ENCODE measurements at regions not wholly inside any gene's neighbourhood (a gene's known extent, or its start where the extent isn't known, plus 50 kb on each side); places are given as distances from the start of the nearest gene placed in this dataset.

DNA sequence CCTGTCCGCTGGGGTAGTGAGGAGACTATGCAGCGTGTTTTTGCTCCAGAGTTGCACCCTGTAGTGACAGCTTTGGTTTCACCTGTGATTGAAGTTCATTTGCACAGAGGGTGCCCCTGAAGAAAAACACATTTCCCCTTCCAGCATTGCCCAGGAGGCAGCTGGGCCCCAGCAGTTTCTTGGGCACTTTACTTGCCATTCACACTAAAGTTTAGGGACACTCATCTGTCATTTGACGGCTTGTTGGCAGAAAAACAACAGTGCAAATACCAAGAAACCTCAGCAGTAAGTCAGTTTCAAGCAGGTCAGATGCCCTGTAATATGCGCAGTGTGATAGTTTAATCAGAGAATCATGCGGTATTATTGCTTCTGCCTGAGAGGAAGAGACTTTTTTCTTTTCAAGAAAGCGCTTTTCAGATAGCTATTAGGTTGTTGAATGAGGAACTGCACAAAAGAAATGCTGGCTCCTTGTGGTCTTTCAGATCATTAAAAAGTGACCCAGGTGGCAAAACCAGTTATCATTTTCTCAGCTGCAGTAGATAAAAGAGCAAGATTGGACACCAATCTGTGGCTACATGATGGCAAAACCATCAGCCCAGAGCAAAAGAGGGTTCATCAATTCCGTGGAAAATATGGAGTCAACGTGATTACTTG is 136.2 kb upstream of the PUM3 start:
- DNase-seq, result no peak

DNA sequence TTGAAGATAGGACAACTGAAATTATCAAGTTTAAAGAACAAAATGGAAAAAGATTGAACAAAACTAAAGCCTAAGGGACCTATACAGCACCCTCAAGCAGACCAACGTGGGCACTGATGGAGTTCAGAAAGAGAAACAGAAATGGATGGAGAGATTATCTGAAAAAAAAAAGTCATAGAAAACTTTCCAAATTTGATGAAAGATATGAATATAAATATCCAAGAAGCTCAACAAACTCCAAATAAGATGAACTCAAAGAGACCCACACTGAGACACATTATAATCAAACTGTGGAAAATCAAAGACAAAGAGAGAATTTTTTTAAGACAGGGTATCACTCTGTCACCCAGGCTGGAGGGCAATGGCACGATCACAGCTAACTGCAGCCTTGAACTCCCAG is 128.6 kb upstream of the PUM3 start:
- DNase-seq, result no peak

DNA sequence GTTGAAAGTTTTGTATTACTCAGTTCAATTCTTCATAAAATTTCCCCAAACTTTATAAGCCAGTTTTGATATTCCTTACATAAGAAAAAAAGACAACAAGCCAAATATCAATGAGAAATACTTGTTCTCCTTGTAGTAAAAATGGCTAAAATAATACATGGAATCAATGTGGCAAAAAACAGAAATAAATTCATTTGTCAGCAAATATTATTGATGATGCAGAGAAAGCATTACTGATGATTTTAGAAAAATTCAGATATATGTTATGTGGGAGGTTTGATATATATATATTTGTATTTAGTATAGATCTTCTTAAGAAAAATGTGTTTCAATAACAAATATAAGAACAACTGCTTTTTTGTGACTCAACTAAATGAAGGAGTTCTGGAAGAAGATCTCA is 127.0 kb upstream of the PUM3 start:
- DNase-seq, result no peak

DNA sequence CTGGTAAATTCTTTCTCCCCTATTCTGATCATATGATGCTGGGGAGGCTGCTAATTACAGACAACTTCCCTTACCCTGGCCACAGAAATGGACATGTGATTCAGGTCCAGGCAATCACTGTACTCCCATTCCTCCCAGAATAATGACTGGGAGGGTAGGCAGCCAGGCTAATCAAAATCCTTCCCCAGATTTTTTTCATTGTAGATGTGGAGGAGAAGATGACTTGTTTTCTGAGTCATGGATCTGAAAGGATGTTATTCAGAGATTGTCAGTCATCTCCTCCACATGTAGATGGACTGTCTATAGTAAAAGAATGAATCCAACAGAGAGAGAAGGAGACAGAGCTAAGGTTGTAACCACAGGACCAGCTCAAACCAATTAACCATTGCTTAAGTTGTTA is 123.9 kb upstream of the PUM3 start:
- no peak for DNase-seq

DNA sequence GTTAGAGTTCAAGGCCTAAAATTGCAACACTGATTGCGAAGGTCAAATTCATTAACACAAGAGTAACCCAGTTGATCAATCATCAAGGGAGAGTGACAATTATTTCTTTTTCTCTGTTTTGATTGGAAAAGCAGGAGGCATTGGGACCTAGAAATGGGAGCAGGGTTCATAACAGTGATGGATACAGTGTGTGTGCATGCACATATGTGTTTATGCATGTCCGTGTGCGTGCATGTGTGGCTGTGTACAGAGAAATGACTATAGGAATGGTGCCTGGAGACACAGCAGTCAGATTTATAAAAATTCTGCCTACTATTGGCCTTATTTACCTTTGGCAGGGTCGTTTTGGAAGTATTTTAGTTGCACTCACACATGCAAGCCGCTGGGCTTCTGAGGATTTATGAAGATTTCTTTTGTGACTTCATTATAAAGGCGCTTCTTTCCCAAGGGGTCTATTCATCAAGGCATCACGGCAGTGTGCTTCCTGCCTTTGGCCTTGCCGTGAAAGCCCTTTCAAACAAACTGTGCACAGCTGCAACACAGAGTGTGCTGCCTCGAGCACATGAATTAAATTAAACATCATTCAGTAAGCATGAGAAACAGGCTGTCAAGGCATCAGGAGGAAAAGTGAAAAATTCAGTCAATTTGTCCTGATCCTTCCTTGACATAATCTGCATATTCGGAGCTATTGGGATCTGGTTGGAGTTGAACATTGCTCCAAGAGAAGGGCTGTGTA is 122.8 kb upstream of the PUM3 start:
- no peak for DNase-seq

DNA sequence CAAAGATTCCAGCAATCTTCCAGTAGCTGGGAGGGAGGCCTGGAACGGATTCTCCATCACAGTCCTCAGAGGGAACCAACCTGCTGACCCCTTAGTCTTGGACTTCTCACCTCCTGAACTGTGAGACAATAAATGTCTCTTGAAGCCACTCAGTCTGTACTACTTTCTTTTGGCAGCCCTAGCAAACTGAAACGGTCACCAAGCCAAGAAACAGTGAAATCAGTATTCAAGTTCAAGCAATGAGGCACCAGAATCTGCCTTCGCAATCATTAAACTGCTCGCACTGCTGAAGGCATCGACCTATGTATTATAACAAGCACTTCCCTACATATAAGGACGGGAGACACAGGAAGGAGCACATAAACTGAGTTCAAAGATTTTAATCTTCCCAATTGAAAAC is 120.6 kb upstream of the PUM3 start:
- DNase-seq, result no peak

DNA sequence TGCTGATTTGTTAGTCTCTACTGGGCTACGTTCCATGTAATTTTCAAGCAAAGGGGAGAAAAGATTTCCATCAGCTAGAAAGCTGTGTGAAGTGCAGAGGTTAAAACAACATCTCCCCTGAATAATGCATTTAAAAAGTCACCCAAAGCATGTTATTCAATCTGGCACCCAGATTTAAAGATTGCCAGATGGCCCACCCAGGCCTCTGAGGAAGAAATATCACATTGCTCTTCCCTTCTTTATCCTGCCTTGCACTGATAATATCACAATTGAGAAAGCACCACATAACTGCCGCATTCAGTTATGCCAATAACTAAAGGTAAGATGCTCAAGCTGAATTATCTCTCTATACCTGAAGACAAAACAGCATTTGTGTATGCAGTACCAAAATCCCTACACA is 119.4 kb upstream of the PUM3 start:
- no peak for DNase-seq

DNA sequence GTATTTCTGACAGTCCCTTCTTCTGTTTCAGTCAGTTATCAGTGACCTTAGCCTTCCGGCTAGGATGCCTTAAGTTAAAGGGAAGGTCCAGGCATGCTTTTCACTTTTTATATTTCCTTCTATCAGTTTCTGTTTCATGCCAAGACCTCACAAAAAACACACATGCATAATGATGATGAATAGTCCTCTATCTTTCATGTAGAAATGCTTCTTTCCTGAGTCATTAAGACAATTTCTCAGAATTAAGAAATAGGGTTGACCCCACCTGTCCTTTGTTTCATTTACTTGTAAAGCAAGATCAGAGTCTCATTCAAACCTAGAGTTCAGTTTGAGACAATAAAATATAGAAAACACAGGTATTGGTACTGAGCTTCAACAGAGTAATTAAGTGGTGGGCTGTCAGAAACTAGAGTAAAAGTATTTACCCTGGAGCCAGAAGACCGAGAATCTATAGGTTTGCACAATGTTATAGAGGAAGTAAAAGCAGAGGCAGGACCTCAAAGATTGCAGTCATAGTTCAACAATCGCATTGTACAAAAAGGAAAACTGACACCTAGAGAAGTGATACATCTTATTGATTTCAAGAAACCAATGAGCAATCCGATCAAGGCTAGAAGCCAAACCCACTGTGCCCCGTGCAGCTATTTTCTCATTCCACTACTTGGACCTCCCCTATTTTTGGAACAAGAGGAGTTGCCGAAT is 118.7 kb upstream of the PUM3 start:
- no peak for DNase-seq

DNA sequence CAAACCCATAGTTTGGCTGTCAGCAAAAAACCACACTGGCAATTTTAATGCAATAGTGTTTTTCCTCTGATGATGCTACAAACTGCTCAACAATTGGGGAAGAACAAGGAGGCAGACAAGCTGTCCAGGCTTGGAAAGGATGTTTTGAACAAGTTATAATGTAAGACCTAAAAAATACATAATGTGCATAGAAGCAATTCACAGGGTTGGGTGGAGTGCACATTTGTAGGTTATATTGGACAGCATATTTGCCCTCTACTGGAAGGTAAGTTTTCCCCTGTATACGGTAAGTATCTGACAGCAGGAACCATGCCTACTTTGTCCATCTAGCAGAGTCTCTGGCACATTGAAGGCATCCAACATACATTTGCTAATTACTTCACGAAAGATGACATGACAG is 114.3 kb upstream of the PUM3 start:
- no peak for DNase-seq

DNA sequence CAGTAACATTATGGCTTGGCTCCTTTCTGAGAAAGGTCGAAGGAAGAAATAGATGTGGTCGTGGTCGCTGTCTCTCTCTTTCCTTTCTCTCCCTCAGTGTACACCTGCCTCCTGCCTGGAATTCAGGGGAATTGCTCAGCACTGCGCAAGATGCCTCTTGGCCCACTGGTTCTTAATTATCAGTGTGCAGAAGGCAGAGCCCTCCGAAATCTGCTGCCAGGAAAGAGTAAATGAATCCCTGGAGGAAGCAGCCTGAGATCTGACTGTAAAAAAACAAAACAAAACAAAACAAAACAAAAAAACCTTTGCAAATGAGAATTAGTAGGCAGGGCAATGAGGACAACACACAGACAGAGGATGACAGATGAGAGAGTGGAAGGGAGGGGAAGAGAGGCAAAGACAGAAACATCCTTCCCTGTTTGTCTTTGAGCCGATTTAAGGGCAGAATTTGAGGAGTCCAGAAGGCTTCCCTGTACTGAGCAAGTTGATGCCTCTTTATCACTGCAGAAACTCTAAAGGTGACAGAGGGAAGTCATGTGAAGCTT is 113.8 kb upstream of the PUM3 start:
- no peak for DNase-seq

DNA sequence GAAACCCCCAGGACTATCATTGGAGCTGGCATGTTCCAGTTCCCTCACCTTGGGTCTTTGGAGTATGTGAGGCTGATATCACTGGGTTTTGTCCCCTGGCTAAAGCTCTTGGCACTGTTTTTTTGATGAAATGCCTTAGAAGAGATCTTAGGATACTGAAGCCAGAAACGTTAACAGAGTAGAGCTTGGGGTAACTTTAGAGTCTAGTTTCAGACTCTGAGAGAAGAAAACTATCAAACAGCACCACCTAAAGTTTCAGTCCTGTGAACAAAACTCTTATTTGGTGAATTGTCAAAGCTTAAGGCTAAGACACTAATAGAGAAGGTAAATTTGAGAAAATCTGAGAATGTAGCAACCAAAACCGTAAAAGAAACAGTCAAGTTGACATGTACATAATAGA is 111.7 kb upstream of the PUM3 start:
- no peak for DNase-seq

DNA sequence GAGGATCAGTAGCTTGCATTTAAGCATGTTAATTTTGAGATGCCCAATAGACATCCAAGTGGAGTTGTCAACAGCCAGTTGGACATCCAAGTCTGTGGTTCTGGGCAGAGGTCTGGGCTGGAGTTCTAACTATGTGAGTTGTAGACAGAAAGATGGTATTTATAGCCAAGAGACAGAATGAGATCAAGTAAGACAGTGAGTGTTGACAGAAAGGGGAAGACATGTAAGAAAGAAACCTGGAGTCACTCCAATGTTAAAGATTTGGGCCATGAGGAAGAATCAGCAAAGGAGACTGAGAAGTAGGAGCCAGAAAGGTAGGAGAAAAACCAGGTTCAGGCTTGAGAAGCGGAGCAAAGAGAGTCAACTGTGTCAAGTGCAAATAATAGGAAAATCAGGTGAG is 95.5 kb upstream of the PUM3 start:
- no peak for DNase-seq

DNA sequence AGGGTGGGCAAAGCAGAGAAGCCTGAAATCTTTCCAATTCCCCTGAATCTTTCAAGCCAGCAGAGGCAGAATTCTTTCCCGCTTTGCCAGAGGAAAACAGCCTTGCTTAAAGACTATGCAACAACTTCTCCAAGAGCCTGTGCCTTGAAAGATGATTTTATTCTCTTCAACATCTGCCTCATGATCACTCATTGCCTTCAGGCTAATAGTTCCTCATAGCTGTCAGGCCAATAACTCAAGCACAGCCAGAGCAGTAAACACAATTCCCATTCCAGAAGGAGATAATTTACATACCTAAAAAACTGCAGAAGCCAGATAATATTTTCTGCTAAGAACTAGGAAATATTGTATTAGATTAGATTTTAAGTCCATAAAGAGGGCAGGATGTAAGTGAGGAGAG is 92.3 kb upstream of the PUM3 start:
- no peak for DNase-seq

DNA sequence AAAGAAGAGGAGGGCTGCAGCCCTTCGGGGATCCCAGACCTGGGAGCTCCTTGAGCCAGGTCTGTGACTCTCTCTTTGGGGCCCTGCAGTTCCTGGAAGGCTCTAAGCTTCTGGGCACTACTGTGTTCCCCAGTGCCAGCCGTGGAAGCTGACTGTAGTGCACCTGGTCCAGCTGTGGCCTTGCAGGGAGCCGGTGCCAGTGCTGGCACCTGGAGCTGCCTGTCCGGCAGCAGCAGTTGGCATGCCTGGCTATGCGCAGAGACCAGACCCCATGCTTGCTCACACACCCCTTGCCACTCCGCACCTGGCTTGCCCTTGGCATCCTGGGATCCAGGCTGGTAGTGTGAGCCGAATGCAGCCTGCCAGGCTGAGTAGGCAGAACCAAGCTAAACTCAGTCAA is 91.0 kb upstream of the PUM3 start:
- no peak for DNase-seq

DNA sequence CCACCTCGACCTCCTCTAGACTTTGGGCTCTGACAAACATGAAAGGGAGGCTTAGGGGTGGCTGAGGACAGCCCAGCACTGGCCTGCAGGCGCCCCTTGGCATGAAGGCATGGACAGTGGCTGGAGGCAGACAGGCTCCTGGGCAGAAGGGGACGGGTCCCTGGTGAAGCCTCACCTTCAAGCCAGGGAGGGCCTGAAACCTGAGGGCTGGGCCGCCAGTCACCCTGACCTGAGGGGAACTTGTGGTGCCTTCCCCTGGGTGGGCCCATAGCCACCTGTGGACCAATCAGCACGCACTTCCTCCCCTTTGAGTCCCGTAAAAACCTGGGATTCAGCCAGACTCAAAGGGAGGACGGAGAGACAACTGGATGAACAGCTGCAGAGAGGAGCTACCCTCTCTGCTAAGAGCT is 90.4 kb upstream of the PUM3 start:
- no peak for DNase-seq

DNA sequence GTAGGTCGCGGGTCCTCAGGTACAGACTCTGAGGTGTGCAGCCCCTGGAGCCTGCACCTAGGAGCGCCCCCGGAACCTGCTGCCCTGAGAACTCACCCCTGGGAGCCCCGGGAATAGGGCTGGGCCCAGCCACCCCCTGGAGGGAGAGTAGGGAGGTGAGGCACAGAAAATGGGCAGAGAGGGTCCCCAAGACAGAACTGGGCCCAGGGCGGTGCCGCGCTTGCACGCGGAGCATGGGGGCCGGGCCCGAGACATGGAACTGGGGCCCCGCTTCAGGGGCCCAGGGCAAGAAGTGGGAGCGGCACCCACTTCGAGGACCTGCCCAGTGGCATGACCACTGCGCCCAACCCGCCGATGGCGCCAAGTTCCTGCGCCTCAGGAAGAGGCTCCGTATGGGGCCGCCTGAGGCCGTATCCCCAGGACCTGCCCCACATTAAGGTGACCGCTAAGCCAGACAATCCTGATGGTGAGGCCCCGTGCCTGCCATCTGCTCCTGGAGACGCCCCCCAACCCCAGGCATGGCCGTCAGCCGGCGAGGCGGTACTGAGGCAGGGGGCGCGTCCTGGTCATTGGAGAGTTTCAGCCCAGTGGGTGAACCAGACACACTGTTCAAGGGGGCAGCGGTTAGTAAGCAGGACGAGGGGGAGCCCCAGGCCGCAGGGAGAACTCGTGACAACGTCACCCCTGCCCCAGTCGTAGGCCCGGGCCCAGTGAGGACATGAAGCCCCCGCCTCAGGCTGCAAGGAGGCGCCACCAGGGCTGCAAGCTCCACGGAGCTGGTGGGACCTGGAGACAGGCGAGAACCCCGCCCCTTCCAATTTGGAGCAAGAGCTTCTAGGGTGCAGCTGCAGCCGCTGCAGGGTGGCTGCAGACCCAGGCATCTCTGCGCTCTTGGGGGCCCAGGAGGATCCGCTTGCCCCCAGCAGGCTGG is 89.5 kb upstream of the PUM3 start:
- DNase-seq, result no peak

DNA sequence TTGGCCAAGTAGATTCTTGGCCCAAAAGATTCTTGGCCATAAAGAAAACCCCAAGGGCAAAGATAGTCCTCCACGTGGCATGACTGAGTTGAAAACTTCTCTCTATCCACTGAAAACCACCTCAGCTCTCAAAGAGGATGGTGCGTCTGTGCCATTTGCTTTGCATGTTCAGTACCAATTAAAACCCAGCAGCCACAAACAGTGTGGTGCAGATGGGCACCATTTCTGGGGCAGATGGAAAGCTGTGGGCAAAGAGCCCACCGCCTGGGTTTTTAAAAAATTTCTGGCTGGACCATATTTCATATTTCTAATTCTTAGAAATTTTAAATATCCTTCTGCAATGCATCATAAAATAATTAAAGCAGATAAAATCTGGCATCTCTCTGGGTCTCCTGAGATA is 84.5 kb upstream of the PUM3 start:
- DNase-seq, result no peak

DNA sequence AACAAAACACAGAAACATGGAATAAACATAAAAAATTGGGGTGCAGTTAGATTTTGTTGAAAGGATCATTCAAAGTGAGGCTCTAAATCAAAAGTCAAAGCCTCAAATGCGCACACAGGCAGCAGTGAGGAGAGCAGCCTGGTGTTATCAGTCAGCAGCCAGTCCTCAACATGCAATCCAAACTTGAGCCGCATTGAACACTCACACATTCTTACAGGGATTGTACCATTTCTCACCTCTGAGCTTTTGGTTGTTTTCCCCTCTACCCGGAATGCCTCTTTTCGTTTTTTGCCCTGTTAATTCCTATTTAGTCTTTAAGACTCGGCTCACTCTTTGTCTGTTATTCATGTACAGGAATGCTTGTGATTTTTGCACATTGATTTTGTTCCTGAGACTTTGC is 81.1 kb upstream of the PUM3 start:
- no peak for DNase-seq

DNA sequence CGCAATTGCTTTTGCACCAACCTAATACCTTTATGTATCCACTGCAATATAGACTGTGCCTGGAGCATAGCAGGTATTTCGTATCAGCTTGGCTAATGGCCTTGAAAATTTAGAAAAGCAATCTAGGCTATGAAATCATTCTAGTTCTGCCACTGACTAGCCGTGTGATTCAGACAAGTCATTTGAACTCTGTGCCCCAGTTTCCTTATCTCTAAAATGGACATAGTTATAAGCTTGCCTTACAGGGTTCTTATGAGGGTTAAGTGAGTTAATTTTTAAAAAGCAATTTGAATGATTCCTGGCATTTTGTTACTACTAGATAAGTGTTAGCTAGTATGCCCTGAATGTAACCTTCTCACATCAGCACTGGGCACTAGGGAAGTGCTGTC is 80.5 kb upstream of the PUM3 start:
- no peak for DNase-seq

DNA sequence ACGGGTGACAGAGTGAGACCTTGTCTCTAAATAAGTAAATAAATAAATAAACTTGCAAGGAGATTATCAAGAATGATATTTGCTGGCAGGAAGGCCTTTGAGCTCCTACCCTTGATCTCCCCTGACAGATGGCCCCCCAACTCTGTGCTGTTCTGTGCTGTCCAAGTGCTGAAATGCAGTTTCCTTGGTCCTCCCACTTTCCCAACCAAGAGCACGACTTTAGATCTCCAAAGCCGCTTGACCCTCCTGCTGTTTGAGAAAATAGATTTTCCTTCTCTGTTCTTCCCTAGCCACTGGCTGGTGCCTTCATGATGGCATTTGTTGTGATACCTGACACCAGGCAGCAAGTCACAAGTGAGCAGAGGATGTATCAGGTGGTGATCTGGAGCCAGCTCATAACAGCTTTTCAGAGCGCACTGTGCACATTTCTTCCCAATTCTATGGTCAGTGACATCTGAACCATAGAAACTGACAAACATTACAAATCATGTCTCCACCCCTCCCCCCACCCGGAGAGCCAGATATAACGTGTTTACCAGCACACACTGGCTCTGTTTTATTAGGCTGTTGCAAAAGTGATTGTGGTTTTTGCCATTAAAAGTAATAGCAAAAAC is 80.0 kb upstream of the PUM3 start:
- no peak for DNase-seq

DNA sequence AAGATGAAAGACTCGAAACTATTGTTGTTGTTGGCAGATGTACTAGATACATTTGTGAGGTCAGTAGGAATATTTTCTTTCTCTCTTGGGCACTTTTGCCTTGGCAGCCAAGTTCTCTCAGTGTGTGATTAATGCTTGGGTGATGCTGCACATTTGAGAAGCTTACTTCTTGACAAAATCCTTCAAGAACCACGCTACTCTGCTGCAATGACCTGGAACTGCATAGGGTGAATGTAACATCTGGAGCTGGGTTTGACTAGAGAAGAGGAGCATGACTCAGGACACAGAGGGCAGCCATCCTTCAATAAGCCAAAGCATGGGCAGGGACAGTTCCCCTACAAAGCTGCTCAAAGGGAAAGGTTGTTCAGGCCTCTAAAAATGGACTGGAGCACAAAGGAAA is 75.5 kb upstream of the PUM3 start:
- no peak for DNase-seq

DNA sequence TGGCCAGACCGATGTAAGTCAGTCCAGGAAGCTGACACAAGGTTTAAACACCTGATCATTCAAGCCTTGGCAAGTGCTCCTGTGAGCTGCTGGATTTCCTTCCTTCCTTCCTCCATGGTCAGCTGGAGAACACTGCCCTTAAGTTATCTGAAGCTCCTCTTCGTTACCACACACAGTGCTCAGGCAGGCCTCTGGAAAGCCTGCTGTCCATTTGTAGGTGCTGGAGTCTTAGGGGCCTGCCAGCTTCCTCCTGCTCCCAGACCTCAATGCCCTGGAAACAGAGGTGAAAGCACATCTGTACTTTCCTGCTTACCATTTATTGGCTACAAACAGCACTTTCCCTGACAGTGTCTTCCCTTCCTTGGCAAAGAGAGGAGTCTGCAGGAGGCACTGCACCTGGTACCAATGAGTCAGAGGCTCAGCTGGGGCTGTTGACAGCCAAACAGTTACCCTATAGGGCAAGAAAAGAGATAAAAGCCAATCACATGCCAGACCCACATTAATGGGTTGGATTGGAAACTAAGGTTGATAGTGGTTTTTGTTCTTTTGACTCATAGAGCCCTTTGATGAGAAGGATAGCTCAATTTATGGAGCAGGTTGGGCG is 72.6 kb upstream of the PUM3 start:
- no peak for DNase-seq
